ENCODE measurements at regions not wholly inside any gene's neighbourhood (a gene's known extent, or its start where the extent isn't known, plus 50 kb on each side); places are given as distances from the start of the nearest gene placed in this dataset.

DNA sequence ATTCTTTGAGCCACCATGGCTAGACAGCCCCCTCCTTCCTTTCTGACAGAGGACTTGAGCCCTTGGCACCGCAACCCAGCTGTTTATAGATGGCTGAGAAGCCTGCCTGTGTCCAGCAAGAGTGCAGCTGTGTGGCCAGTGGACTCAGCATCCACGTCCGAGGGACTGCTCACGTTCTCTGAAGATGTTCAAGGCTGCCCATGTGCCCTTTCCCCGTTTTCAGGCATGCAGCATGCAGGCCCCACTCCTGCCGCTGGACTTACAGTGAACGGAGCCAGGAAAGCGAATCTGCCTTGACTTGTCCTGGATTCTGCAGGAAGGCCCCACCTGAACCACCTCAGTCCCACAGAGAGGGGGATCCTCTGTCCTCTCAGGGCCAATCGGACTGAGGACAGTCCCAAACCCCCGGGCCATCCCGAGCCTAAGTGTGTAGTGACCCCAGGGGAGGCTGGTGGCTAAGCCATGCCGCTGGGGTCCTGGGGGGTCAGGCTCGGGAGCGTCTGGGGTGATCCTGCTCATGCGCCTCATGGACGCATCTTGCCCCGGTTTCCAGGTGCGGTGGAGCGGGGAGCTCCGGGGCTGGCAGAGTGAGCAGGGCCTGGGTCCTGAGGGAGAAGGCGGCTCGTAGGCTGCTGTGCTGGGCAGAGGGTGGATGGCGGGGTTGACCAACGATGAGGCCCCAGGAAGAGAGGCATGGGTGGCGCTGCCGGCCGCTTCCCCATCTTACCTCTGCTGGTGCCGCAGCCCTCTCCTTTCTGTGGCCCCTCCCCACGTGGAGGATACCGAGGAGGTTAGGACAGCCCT is 170.7 kb downstream of the CTTN start:
- TF ChIP-seq, protein P1, sequence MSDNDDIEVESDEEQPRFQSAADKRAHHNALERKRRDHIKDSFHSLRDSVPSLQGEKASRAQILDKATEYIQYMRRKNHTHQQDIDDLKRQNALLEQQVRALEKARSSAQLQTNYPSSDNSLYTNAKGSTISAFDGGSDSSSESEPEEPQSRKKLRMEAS (IDR thresholded peaks at IDR 0.05; ENCODE audit: low read depth, low read length): no peak
- no peak for TF ChIP-seq MYC (IDR thresholded peaks at IDR 0.05; ENCODE audit: low read depth, low read length)
- TF ChIP-seq, protein P2, sequence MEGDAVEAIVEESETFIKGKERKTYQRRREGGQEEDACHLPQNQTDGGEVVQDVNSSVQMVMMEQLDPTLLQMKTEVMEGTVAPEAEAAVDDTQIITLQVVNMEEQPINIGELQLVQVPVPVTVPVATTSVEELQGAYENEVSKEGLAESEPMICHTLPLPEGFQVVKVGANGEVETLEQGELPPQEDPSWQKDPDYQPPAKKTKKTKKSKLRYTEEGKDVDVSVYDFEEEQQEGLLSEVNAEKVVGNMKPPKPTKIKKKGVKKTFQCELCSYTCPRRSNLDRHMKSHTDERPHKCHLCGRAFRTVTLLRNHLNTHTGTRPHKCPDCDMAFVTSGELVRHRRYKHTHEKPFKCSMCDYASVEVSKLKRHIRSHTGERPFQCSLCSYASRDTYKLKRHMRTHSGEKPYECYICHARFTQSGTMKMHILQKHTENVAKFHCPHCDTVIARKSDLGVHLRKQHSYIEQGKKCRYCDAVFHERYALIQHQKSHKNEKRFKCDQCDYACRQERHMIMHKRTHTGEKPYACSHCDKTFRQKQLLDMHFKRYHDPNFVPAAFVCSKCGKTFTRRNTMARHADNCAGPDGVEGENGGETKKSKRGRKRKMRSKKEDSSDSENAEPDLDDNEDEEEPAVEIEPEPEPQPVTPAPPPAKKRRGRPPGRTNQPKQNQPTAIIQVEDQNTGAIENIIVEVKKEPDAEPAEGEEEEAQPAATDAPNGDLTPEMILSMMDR (IDR thresholded peaks at IDR 0.05; ENCODE audit: low read depth, low read length): no peak
- TF ChIP-seq POLR2A (IDR thresholded peaks at IDR 0.05; ENCODE audit: extremely low read depth, insufficient read length): no peak
- no peak overlapping the region for H3K4me3 ChIP-seq (ENCODE audit: low read depth, low read length)
- DNase-seq (ENCODE audit: low read depth): no peak

DNA sequence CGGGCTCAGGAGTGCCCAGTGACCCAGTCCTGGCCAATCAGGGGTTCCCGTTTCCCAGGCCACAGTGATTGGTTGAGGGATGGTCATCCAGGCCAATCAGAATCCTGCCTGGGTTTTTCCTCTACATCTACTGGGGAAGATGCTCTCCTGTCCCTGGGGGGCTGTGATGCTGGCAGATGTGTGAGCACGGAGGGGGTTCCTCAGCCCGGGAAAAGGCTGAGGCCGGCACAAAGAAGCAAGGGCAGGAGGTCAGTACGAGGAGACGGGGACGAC is 171.2 kb downstream of the CTTN start:
- TF ChIP-seq MYC (IDR thresholded peaks at IDR 0.05; ENCODE audit: low read depth, low read length) (no peak), POLR2A (IDR thresholded peaks at IDR 0.05; ENCODE audit: extremely low read depth, insufficient read length) (no peak)
- H3K4me3 ChIP-seq (ENCODE audit: low read depth, low read length): no peak overlapping the region
- no peak for DNase-seq (ENCODE audit: low read depth)

DNA sequence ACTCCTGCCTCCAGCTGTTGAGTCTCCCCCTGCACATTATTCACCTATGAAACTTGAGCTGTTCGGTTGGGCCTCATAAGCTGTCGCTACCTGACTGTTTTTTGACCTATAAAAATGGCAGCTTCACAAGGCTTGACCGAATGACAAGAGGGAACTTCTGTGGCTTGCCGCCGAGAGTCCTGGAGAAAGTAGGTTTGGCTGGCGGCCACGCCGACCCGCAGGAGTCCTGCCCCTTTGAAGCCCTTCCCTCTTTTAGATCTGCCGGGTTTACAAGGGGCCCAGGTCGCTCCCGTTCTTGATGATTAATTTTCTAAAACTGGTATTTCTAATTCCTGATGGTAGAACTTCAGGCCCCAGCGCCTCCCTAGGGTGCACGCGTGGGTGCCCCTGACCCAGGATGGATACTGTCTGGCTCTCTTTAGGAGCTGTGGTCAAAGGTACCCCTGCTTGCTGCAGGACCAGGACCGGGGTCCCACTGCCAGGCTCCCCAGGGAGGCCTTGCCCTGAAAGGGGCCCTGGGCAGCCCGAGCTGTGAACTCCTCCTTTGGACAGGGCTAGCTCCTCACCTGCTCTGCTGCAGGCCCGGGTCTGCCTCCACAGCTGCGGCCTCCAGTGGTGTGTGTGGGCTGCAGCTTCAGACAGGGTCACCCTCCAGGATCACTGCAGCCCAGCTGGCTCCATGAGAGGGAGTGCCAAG is 171.8 kb downstream of the CTTN start:
- no peak overlapping the region for H3K4me3 ChIP-seq (ENCODE audit: low read depth, low read length)
- TF ChIP-seq, protein P2 (IDR thresholded peaks at IDR 0.05; ENCODE audit: low read depth, low read length): no peak
- no peak for TF ChIP-seq POLR2A (IDR thresholded peaks at IDR 0.05; ENCODE audit: extremely low read depth, insufficient read length)
- TF ChIP-seq, protein P1 (IDR thresholded peaks at IDR 0.05; ENCODE audit: low read depth, low read length): no peak
- TF ChIP-seq MYC (IDR thresholded peaks at IDR 0.05; ENCODE audit: low read depth, low read length): no peak
- DNase-seq (ENCODE audit: low read depth): no peak

DNA sequence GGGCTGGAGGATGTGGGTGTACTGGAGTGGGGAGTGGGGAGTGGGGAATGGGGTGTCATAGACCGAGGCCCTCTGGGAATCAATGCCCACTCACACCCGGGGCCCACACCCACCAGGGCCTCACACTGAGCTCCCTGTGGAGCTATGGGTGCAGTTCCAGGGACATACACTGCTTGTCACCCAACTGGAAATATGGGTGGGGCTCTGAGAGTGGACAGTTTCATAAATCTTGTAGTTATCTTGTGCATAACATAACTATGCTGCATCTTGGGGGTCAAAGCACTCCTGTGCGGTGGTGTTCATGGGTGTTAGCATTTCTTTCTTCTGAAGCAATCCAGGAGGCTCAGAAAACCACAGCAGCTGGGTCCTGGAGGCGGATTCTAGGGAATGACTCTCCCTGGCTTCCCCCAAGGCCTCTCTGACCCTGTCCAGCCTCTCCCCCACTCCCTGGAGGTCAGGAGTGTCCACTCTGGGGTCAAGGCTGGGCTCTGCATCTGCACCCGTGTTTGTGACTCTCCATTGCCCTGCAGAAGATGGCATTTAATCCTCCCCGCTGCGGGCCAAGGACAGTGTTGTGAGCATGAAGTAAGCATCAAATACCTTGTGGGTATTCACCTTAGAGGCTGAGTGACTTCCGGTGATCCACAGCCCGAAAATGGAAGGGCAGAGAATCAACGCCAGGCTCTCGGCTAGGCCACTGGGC is 172.5 kb downstream of the CTTN start:
- TF ChIP-seq MYC (IDR thresholded peaks at IDR 0.05; ENCODE audit: low read depth, low read length): no peak
- TF ChIP-seq, protein P1 (IDR thresholded peaks at IDR 0.05; ENCODE audit: low read depth, low read length): no peak
- TF ChIP-seq, protein P2 (IDR thresholded peaks at IDR 0.05; ENCODE audit: low read depth, low read length): no peak
- TF ChIP-seq POLR2A (IDR thresholded peaks at IDR 0.05; ENCODE audit: extremely low read depth, insufficient read length): no peak
- no peak for DNase-seq (ENCODE audit: low read depth)

DNA sequence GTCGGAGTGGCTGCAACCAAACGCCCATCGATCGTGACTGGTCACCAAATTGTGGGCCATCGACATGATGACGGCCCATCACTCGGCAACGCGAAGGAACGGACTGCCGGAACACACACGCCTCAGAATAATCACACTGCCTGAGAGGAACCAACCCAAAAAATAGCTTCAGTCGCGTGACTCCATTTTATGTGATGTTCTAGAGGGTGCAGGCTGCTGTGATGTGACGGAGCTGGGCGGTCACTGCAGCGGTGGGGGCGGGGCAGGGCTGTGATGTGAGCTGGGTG is 174.6 kb downstream of the CTTN start:
- no peak for DNase-seq (ENCODE audit: low read depth)
- TF ChIP-seq MYC (IDR thresholded peaks at IDR 0.05; ENCODE audit: low read depth, low read length) (no peak), POLR2A (IDR thresholded peaks at IDR 0.05; ENCODE audit: extremely low read depth, insufficient read length) (no peak)
- TF ChIP-seq, protein P2 (IDR thresholded peaks at IDR 0.05; ENCODE audit: low read depth, low read length): no peak
- TF ChIP-seq, protein P1 (IDR thresholded peaks at IDR 0.05; ENCODE audit: low read depth, low read length): no peak
- no peak overlapping the region for H3K4me3 ChIP-seq (ENCODE audit: low read depth, low read length)

More for the DNA sequence above, 172.5 kb downstream of the CTTN start:
- no peak overlapping the region for H3K4me3 ChIP-seq (ENCODE audit: low read depth, low read length)

DNA sequence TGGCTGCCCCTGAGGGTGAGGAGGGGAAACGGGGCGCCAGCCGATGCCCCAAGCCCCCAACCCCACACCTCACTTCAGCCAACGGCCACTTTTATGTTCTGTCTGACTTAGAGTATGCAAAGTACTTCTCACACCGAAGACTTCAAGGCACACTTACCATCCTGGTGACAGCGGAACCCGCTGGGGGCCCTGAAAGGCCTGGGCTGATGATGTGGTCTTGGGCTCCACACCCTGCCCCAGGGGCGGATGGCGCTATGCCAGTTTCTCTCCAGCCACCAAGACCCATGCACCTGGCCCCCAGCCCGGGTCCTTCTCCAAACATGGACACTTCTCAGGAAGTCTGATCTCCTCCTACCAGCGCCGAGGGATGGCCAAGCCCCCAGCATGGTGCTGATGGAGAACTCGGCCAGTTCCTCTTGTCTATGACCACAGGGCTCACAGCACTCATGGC is 175.4 kb downstream of the CTTN start:
- TF ChIP-seq, protein P2 (IDR thresholded peaks at IDR 0.05; ENCODE audit: low read depth, low read length): no peak
- no peak for TF ChIP-seq MYC (IDR thresholded peaks at IDR 0.05; ENCODE audit: low read depth, low read length)
- no peak for TF ChIP-seq POLR2A (IDR thresholded peaks at IDR 0.05; ENCODE audit: extremely low read depth, insufficient read length)
- TF ChIP-seq, protein P1 (IDR thresholded peaks at IDR 0.05; ENCODE audit: low read depth, low read length): no peak
- no peak for DNase-seq (ENCODE audit: low read depth)

More for the DNA sequence above, 175.4 kb downstream of the CTTN start:
- H3K4me3 ChIP-seq (ENCODE audit: low read depth, low read length): no peak overlapping the region

Data from NB4 (cell line).